ENCODE measurements at regions not wholly inside any gene's neighbourhood (a gene's known extent, or its start where the extent isn't known, plus 50 kb on each side); places are given as distances from the start of the nearest gene placed in this dataset.

DNA sequence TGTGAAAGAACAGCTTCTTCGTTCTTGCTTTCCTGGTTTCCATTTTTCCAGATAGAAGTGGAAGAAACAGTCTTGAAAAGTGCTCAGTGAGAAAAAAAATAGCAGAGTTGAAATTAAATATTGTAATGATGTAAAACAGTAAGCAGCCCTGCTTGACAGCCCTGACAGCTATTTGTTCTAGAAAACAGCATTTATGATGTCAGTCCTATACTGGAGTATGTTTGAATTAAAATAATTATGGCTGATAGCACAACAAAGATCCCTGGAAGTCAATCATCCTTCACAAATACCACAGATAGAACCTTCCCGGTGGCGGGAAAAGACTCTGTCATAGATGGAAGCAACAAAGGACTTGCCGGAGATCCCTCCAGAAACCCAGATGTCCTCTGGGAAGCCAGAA, 298.0 kb upstream of the TNRC6C start:
- H3K27ac ChIP-seq: no peak overlapping the region
- TF ChIP-seq, protein P1, sequence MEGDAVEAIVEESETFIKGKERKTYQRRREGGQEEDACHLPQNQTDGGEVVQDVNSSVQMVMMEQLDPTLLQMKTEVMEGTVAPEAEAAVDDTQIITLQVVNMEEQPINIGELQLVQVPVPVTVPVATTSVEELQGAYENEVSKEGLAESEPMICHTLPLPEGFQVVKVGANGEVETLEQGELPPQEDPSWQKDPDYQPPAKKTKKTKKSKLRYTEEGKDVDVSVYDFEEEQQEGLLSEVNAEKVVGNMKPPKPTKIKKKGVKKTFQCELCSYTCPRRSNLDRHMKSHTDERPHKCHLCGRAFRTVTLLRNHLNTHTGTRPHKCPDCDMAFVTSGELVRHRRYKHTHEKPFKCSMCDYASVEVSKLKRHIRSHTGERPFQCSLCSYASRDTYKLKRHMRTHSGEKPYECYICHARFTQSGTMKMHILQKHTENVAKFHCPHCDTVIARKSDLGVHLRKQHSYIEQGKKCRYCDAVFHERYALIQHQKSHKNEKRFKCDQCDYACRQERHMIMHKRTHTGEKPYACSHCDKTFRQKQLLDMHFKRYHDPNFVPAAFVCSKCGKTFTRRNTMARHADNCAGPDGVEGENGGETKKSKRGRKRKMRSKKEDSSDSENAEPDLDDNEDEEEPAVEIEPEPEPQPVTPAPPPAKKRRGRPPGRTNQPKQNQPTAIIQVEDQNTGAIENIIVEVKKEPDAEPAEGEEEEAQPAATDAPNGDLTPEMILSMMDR (conservative IDR thresholded peaks at IDR 0.05): no peak

DNA sequence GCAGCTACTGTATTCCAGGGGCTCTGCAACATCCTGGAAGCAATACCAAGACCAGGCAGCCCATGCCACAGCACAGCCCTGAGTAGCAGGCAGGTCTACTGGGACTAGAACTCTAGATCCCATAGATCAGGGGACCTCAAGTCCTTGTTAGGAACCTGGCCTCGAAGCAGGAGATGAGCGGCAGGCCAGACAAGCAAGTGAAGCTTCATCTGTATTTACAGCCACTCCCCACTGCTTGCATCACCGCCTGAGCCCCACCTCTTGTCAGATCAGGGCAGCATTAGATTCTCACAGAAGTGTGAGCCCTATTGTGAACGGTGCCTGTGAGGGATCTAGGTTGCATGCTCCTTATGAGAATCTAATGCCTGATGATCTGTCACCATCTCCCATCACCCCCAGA, 295.7 kb upstream of the TNRC6C start:
- TF ChIP-seq, protein P1 (conservative IDR thresholded peaks at IDR 0.05): no peak
- H3K27ac ChIP-seq: no peak overlapping the region

DNA sequence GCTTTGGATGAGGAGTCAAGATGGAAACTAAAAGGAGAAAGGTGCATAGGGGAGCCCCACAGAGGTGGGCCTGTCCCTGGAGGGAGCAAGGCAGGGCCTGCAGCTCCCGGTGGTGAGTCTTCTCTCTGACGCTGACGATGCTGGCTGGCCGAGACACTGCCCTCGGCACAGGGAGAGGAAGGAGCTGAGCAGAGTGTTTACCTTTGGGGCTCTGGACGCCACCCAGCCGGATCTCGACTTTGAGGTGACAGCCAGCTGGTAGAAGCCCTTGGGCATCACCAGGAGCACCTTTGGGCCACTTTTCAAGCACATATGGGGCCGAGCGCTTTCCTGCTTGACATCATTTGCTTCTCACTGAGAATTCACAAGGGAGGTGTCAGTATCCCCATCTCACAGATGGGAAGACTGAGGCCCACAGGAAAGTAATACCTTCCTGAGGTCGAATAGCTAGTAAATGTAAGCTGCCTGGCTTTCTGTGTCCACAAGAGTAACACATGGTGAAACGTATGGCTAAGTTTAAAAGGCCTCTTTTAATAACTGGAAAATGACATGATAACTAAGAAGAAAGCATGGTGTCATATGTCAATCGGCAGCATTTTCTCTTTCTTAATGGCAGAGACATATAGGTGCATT, 294.3 kb upstream of the TNRC6C start:
- TF ChIP-seq, protein P1 (conservative IDR thresholded peaks at IDR 0.05): no peak
- H3K27ac ChIP-seq: no peak overlapping the region

DNA sequence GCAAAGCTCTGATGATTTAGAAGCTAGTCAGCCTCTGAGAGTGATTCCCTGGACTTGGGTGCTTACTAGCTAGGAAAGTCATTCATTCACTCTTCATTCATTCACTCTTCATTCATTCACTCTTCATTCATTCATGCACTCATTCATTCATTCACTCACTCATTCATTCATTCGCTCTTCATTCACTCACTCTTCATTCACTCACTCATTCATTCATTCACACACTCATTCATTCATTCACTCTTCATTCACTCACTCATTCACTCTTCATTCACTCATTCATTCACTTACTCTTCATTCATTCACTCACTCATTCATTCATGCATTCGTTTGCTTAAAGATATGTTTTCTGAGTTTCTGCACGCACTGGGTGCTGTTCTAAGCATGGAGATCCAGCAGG, 292.7 kb upstream of the TNRC6C start:
- TF ChIP-seq, protein P1 (conservative IDR thresholded peaks at IDR 0.05): no peak
- no peak overlapping the region for H3K27ac ChIP-seq

DNA sequence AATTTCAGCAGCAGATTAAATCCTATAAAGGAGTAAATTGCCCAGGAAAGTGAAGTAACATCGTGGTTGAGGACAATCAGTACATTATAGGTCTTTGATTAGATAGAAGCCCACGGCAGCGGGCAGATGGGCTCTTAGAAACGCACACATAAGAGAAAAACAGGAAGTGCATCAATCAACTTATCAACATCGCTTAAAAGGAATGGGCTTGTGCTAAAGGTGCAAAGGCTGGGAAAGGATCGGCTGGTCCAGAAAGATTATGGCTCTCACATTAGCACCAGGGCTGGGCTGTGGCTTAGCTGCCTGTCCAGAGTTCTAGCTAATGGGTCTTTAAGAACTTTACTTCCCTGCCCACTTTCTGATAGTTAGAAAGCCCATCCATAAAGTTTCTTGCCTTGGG, 292.0 kb upstream of the TNRC6C start:
- no peak overlapping the region for H3K27ac ChIP-seq
- TF ChIP-seq, protein P1 (conservative IDR thresholded peaks at IDR 0.05): no peak

DNA sequence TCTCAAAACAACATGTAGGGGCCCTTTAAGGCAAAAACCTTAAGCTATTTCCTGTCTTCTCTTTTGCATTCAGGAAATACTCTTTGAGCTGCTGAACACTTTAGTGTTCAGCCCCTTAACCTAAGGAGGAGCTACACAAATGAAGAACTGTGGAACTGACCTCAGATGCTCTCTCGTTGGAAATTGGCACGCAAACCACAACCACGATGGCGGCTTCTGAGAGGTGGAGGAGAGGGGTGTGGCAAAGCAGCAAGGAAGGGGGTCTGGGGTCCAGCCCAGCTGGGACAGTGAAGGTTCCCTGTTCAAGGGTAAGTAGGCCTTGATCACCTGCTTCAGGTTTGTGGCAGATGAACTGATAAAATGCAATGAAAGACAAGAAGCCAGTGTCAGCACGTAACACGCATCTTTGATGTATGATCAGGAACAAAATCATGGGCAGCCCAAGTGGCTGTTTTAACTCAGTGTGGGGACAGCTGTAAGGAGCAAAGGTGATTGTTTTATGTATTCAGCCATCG, 291.6 kb upstream of the TNRC6C start:
- no peak overlapping the region for H3K27ac ChIP-seq
- TF ChIP-seq, protein P1 (conservative IDR thresholded peaks at IDR 0.05): no peak

DNA sequence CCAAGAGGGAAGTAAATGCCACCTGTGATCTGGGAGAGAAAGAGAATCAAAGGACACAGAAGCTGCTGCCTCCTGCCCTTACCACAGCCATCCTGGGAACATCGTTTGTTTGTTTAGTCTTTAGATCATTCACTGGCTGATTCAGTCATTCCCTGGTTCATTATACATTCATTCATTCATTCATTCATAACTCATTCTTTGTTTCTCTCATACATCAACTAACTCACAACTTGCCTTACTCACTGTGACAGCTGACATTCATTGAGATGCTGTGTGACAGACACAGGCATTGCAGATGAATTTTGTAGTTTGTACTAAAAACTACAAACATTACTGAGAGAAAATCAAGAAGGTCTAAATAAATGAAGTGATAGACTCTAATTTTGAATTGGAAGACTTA, 291.0 kb upstream of the TNRC6C start:
- H3K27ac ChIP-seq: no peak overlapping the region
- TF ChIP-seq, protein P1 (conservative IDR thresholded peaks at IDR 0.05): no peak

Measured in VCaP (cell line).